ENCODE measurements at regions not wholly inside any gene's neighbourhood (a gene's known extent, or its start where the extent isn't known, plus 50 kb on each side); places are given as distances from the start of the nearest gene placed in this dataset.

DNA sequence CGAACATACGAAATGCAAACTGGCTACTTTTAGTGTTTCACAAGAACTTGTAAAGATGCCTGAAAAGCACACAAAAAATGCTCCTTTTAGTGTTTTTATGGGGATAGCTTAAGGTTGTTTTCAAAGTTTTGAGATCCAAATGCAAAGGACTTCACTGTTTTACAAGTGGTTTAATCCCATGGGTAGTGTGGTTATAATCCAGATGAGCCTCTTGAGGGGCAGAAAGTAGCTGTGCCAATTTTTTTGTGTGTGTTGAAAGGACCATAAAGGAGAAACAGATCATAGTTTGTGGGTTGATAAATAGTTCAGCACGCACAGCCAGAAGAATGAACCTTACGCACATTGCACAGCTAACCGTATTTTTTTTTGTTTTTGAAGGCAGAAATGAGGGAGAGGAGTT, 126.9 kb upstream of the GIMD1 start:
- TF ChIP-seq, protein P1, sequence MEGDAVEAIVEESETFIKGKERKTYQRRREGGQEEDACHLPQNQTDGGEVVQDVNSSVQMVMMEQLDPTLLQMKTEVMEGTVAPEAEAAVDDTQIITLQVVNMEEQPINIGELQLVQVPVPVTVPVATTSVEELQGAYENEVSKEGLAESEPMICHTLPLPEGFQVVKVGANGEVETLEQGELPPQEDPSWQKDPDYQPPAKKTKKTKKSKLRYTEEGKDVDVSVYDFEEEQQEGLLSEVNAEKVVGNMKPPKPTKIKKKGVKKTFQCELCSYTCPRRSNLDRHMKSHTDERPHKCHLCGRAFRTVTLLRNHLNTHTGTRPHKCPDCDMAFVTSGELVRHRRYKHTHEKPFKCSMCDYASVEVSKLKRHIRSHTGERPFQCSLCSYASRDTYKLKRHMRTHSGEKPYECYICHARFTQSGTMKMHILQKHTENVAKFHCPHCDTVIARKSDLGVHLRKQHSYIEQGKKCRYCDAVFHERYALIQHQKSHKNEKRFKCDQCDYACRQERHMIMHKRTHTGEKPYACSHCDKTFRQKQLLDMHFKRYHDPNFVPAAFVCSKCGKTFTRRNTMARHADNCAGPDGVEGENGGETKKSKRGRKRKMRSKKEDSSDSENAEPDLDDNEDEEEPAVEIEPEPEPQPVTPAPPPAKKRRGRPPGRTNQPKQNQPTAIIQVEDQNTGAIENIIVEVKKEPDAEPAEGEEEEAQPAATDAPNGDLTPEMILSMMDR (conservative IDR thresholded peaks at IDR 0.05; ENCODE audit: low read depth, low read length): no peak
- no peak overlapping the region for H3K4me3 ChIP-seq (ENCODE audit: low read length)
- DNase-seq (ENCODE audit: low read depth): no peak

DNA sequence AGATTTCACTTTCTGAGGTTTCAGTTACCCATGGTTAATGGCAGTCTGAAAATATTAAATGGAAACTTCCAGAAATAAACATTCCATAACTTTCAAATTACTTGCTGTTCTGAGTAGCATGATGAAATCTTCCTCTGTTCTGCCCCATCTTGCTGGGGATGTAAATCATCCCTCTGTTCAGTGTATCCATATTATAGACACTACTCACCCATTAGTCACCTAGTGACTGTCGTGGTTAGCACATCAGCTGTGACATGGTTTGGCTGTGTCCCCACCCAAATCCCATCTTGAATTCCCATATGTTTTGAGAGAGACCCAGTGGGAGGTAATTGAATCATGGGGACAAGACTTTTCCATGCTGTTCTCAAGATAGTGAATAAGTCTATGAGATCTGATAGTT, 125.5 kb upstream of the GIMD1 start:
- no peak overlapping the region for H3K4me3 ChIP-seq (ENCODE audit: low read length)
- no peak for DNase-seq (ENCODE audit: low read depth)

GRCh38 chr4:106493086-106493485, 124.5 kb upstream of the GIMD1 start:
- peak; percentile 20 for DNase-seq (ENCODE audit: low read depth)
- TF ChIP-seq, protein P1 (conservative IDR thresholded peaks at IDR 0.05; ENCODE audit: low read depth, low read length): no peak

More for the DNA sequence above, 125.5 kb upstream of the GIMD1 start:
- TF ChIP-seq, protein P1 (conservative IDR thresholded peaks at IDR 0.05; ENCODE audit: low read depth, low read length): no peak

DNA sequence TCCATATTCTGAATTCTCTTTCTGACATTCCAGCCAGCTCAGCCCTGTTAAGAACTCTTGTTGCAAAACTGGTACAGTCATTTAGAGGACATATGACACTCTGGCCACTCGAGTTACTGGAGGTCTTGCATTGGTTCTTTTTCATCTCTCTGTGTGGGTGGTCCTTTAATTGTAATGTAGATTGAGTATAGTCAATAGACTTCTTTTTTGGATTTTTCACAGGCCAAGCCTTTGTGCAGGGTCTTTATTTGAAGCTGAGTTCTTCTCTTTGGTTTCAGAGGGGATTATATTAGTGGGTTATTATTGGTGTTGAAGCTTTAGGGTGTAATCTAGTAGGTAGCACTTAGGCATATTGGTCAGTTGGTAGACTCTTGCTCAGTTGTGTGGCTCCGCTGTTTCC, 118.0 kb upstream of the GIMD1 start:
- no peak overlapping the region for H3K4me3 ChIP-seq (ENCODE audit: low read length)
- DNase-seq (ENCODE audit: low read depth): no peak
- TF ChIP-seq, protein P1 (conservative IDR thresholded peaks at IDR 0.05; ENCODE audit: low read depth, low read length): no peak

More at GRCh38 chr4:106493086-106493485, 124.5 kb upstream of the GIMD1 start:
- no peak overlapping the region for H3K4me3 ChIP-seq (ENCODE audit: low read length)

- DNase-seq (ENCODE audit: low read depth): no peak
- H3K4me3 ChIP-seq (ENCODE audit: low read length): no peak overlapping the region
- TF ChIP-seq, protein P1 (conservative IDR thresholded peaks at IDR 0.05; ENCODE audit: low read depth, low read length): no peak
Measured at GRCh38 chr4:106481801-106482200, 113.2 kb upstream of the GIMD1 start.

DNA sequence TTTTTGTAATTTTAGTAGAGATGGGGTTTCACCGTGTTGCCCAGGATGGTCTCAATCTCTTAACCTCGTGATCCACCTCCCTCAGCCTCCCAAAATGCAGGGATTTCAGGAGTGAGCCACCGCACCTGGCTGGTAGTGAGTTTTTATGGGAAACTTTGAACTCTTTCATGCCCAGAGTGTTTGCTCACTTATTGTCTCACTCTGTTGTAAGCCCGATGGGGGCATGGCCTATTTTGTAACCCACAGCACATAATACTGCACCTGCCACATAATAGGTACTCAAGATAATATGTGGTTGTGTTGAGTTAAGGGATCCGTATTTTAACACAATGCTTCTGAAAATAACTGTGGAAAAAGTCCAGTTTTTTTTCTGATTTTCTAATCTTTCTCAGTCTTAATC, 109.6 kb upstream of the GIMD1 start:
- DNase-seq (ENCODE audit: low read depth): no peak
- no peak overlapping the region for H3K4me3 ChIP-seq (ENCODE audit: low read length)
- TF ChIP-seq, protein P1 (conservative IDR thresholded peaks at IDR 0.05; ENCODE audit: low read depth, low read length): no peak

DNA sequence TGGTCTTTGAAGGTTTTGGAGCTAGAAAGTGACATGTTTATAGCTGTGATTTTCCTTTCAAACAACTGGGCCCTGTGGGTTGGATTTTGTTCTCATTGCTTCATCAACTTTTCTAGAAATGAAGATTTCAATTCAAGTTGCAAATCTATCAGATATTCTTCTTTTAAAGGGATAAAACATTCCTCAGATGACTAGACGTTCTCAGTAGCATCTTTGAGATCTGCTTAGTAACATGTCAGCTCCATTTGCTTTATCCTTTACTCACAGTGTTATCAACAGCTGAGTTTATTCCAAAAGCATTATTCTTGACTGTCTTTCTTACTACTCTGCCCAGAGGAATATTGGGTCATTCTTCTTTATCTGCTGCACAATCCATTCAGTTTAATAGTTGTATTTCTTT, 108.2 kb upstream of the GIMD1 start:
- no peak overlapping the region for H3K4me3 ChIP-seq (ENCODE audit: low read length)
- no peak for DNase-seq (ENCODE audit: low read depth)
- TF ChIP-seq, protein P1 (conservative IDR thresholded peaks at IDR 0.05; ENCODE audit: low read depth, low read length): no peak
